Cardiac muscle cell (in vitro differentiated cells and primary cell): ENCODE measurements at regions not wholly inside any gene's neighbourhood (a gene's known extent, or its start where the extent isn't known, plus 50 kb on each side); places are given as distances from the start of the nearest gene placed in this dataset.

ENCODE experiments used
- DNase-seq, 2 donors: peaks; one replicate each; pipeline versions ENCODE4 v3.0.0 to v3.0.0-alpha.2; 2010 to 2017; ENCODE audit warnings: low read depth in 1 of 2, low spot score in 1 of 2
- H3K27ac ChIP-seq: fragments of 200-600 bp; sonication (generic); 2 replicates; pipeline ENCODE4 v1.5.1; 2016
- H3K27me3 ChIP-seq: fragments of 200-600 bp; sonication (generic); 2 replicates; pipeline ENCODE4 v1.6.0; 2016; ENCODE audit warnings: control low read depth
- H3K36me3 ChIP-seq: fragments of 200-600 bp; sonication (generic); 2 replicates; pipeline ENCODE4 v1.5.1; 2016; ENCODE audit warnings: control low read depth
- H3K4me1 ChIP-seq: fragments of 200-600 bp; sonication (generic); 2 replicates; pipeline ENCODE4 v1.8.1; 2017; ENCODE audit warnings: low read depth, mild to moderate bottlenecking, mixed run types
- H3K4me3 ChIP-seq: fragments of 200-600 bp; sonication (generic); 2 replicates; pipeline ENCODE4 v1.5.1; 2016; ENCODE audit warnings: mild to moderate bottlenecking
- H3K9me3 ChIP-seq: fragments of 200-600 bp; sonication (generic); 2 replicates; pipeline ENCODE4 v1.5.1; 2017; ENCODE audit warnings: low read depth, mild to moderate bottlenecking, control low read depth
- CTCF ChIP-seq: IDR thresholded peaks from 2 replicates; pipeline ENCODE4 v1.5.1; 2012; ENCODE audit warnings: low read depth, mild to moderate bottlenecking, low read length

DNA sequence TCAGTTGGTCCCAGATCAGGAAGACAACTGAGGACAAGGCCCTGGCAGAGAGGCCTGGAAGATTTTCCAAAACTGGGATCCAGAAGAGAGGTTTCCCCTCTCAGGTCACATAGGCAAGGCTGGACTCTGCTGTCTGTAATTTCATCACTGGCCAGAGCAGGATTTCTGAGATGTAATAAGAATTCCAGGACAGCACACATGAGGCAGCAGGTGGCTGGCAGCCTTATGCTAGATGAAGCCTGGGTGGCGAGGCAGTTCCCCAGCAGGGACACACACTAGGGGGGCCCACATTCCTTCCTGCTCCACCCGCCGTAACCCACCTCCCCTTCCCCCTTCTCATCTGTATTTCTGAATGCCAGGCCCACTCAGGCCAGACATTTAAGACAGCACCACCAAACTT is 98.6 kb downstream of the HNRNPLL start:
- Histone ChIP-seq H3K4me1 (peaks cover 9% of the 10 kb centered on the region), H3K4me3 (no peak overlapping the region), H3K27ac (no peak overlapping the region), H3K27me3 (no peaks in the 10 kb centered on the region), H3K36me3 (no peaks in the 10 kb centered on the region), H3K9me3 (no peaks in the 10 kb centered on the region)
- TF ChIP-seq CTCF: no peak
- no peak for DNase-seq

DNA sequence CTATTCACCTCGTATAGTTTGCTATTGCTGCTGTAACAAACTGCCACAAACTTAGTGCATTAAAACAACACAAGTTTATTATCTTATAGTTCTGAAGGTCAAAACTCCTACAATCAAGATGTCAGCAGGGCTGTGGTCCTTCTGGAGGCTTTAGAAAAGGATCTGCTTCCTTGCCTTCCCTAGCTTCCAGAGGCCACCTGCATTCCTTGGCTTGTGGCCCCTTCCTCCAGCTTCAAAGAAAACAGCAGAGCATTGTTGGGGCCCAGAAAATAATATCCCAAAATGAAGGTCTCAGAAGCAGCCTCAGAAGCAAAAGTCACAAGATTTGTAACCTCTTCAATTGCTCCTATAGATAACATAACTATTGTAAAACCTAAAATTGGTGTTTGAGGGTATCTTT is 100.6 kb downstream of the HNRNPLL start:
- no peaks in the 10 kb centered on the region for H3K27me3 ChIP-seq
- no peaks in the 10 kb centered on the region for H3K9me3 ChIP-seq
- DNase-seq: no peak
- no peak overlapping the region for H3K27ac ChIP-seq
- H3K4me3 ChIP-seq: no peak overlapping the region
- peaks cover 9% of the 10 kb centered on the region for H3K4me1 ChIP-seq
- no peaks in the 10 kb centered on the region for H3K36me3 ChIP-seq
- TF ChIP-seq CTCF: no peak

- Histone ChIP-seq H3K4me1 (peaks cover 9% of the 10 kb centered on the region), H3K27me3 (no peaks in the 10 kb centered on the region), H3K9me3 (no peaks in the 10 kb centered on the region), H3K27ac (no peak overlapping the region), H3K36me3 (no peaks in the 10 kb centered on the region), H3K4me3 (no peak overlapping the region)
- no peak for DNase-seq
- no peak for TF ChIP-seq CTCF
Measured at GRCh38 chr2:38500283-38500634, 102.5 kb downstream of the HNRNPLL start.

DNA sequence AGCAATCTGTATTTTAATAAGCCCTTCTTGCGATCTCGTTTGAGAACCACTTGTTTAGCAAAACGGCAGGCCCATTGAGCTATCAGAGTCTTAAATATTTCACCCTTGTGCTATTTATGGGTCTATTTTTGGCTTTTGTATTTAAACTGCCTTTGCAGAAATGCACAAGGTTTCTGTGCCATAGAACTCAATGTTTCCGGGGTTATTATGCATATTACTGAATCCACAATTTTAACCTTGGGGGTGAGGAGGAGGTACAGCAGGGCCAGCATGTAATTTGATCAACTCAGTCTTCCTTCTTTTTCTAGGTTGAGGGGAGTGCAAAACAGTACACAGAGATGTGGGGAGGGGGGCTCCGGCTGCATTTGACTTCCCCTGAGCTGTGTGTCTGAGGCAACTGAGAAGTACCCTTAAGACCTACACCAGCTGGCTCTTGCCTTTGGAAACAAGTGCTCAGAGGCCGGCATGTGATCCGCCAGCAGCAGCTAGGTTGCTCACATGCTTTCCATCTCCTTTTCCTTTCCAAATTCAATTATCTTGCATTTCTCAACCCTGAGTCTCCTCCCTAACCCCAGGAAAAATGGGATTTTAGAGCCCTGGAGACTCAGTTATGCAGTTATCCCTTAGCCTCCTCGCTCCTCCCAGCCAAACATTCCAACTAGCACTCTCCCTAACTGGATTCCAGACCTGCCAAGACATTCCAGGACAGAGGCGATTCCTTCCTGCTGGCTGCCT is 103.0 kb downstream of the HNRNPLL start:
- Histone ChIP-seq H3K27me3 (no peaks in the 10 kb centered on the region), H3K36me3 (no peaks in the 10 kb centered on the region), H3K4me3 (no peak overlapping the region), H3K4me1 (peaks cover 9% of the 10 kb centered on the region), H3K9me3 (no peaks in the 10 kb centered on the region), H3K27ac (no peak overlapping the region)
- DNase-seq: peak; percentile 22 to 30
- TF ChIP-seq CTCF: no peak

- no peak overlapping the region for H3K27ac ChIP-seq
- no peak overlapping the region for H3K4me3 ChIP-seq
- no peaks in the 10 kb centered on the region for H3K9me3 ChIP-seq
- TF ChIP-seq CTCF: no peak
- peaks cover 9% of the 10 kb centered on the region for H3K4me1 ChIP-seq
- H3K36me3 ChIP-seq: no peaks in the 10 kb centered on the region
- peak in 1 of 2 donors; percentile 18 for DNase-seq
- no peaks in the 10 kb centered on the region for H3K27me3 ChIP-seq
Measured at GRCh38 chr2:38498045-38498481, 104.7 kb downstream of the HNRNPLL start.
